Eye (tissue), 1 donor: ENCODE measurements at regions not wholly inside any gene's neighbourhood (a gene's known extent, or its start where the extent isn't known, plus 50 kb on each side); places are given as distances from the start of the nearest gene placed in this dataset.
"Not testable (repeated sequence)": the region's sequence is repeated elsewhere in the genome, so short reads cannot be mapped to it uniquely, and the experiment has no call there.

Experiments
- DNase-seq: peaks from one replicate; pipeline ENCODE4 v3.0.0-alpha.2; 2015

- not testable (repeated sequence) for DNase-seq
Observed at GRCh38 chr21:27921421-27921820, 954.5 kb upstream of the ADAMTS5 start.

- not testable (repeated sequence) for DNase-seq
Observed at GRCh38 chr21:27917966-27918365, 951.1 kb upstream of the ADAMTS5 start.

DNA sequence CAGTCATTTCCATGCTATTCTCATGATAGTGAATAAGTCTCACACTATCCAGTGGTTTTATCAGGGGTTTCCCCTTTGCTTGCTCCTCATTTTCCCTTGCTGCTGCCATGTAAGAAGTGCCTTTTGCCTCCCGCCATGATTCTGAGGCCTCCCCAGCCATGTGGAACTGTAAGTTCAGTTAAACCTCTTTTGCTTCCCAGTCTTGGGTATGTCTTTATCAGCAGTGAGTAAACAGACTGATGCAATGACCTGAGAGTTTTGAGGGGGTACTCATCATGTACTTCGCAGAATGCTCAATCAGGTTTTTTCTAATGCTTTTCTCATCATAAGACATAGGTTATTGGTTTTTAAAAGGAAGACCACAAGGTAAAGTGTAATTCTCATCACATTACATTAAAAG, 949.4 kb upstream of the ADAMTS5 start:
- DNase-seq, result not testable (repeated sequence)

GRCh38 chr21:27912133-27912532, 945.2 kb upstream of the ADAMTS5 start:
- DNase-seq, result not testable (repeated sequence)

- not testable (repeated sequence) for DNase-seq
Observed at GRCh38 chr21:27909487-27909886, 942.6 kb upstream of the ADAMTS5 start.

DNA sequence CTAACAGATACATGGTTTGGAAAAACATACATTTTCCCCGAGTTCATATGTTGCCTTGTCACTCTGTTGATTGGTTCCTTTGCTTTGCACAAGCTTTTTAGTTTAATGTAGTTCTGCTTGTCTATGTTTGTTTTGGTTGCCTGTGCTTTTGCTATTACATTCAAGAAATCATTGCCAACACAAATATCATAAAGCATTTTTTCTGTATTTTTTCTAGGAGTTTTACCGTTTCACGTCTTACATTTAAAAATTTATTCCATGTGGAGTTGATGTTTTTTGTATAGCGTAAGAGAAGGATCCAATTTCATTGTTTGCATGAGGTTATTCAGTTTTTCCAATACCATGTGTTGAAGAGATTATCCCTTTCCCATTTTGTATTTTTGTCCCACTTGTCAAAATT, 941.9 kb upstream of the ADAMTS5 start:
- not testable (repeated sequence) for DNase-seq

GRCh38 chr21:27902904-27903303, 936.0 kb upstream of the ADAMTS5 start:
- DNase-seq, result not testable (repeated sequence)

DNA sequence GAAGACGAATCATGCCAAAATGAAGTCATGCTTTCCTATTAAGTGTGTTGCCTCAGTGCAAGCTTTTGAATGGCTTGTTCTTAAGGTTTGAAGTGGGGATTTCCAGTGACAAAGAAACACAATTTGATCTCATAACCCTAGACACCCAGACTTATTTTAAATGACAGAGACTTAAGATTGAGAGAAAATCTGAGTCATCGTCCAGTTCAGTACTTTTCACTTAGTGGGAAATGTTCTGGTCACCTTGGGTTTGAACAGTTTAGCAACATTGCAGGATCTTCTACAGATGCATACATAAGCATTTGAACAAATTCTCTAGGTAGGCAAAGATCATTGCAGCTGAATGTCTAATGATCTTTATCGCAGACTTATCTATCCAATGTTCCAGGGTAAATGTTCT, 926.7 kb upstream of the ADAMTS5 start:
- DNase-seq, result peak; percentile 48

DNA sequence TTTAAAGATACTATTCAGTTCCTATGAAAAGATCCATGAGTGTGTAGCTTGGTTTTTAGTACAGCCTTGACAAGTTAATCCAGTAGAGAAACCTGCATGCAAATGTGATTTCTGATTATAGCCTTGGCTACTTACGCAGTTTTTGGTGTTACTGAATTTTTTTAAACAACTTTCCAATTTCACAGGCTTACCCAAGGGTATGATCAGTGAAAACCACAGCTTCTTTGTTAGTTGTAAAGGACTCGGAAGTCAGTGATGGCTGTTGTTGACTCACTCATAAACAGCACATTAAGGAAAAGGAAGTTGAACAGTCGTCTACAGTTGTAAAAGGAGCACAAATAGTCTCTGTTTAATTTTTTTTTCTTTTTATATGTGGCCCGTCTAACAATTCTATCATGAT, 924.6 kb upstream of the ADAMTS5 start:
- not testable (repeated sequence) for DNase-seq

- not testable (repeated sequence) for DNase-seq
Observed at GRCh38 chr21:27887808-27888455, 921.0 kb upstream of the ADAMTS5 start.

GRCh38 chr21:27885296-27885711, 918.4 kb upstream of the ADAMTS5 start:
- DNase-seq, result no peak

DNA sequence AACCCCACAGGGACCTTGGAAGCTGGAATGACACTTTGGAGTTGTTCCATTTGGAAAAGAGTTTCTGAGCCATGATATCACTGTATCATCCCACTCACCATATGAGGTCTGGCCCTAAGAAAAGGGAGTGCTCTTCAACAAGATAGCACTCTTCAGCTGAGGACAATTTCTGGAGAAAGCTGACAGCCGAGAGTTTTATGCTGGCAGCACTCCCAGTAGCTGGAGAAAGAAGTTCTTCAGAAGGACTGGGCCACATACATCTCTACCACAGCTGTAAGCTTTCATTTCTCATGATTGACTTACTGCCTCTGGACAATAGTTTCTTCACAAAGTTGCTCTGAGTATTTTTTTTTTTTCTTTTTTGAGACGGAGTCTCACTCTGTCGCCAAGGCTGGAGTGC, 914.4 kb upstream of the ADAMTS5 start:
- DNase-seq, result not testable (repeated sequence)

DNA sequence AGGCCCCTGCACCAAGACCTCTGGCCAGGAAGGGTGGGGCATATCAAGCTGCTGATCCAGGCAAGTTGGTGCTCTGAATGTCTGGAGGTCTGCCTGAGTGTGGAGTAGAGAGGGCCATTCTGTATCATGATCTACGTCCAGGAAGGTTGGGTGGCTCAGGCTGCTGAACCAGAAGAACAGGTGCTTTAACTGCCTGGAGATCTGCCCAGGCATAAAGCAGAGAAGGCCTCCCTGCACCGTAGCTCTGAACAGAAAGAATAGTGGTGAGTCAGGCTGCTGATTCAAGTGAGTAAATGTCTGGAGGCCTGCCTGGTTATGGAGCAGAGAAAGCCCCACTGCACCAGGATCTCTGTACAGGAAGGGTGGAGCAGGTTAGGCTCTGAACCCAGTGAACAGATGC, 905.5 kb upstream of the ADAMTS5 start:
- not testable (repeated sequence) for DNase-seq

- DNase-seq, result not testable (repeated sequence)
Observed at GRCh38 chr21:27870755-27871154, 903.9 kb upstream of the ADAMTS5 start.

DNA sequence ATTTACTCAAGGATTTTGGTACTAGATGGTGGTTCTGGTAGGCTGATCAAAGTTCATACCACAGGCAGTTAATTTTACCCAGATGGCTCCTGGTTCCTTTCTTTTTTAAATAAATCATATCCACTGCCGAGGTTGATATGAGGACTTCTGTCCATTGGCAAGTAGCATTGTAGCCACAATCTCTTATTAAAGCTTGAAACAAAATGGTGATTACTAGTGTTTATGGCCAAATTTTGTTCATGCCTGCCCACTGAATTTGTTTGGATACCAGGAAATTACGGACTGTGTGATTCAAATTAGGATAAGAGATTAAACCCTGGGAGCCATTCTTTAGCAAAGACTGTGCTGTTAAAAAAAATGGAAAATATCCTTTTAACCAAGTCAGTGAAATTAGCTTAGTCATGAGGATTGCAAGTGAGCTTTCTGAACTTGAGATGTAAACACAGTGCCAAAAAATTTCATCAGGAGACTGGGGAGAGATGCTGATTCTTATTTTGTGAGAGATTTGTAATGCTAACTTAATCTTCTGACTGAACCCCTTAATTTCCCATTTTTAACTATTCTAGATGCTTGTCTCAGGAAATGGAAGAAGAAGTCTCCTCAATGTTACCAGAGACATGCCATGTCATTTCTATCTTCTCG, 893.5 kb upstream of the ADAMTS5 start:
- not testable (repeated sequence) for DNase-seq

GRCh38 chr21:27858053-27858825, 891.4 kb upstream of the ADAMTS5 start:
- DNase-seq, result not testable (repeated sequence)

DNA sequence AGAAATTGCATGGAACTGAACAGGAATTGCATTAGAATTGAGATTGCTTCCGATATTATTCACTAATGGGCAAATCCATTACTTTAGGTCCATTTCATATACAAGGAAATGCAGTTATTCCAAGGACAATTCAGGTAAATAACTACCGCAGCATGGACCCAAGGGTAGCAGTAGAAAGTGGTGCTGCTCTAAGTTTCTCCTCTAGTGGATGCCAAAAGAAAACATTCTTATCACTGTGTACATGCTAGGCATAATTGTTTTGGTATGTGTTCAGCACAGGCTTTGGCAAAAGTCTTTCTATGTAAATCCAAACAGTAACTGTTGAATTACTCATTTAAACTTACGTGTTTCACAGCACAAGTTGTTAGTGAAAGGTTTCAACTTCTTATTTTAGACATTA, 890.1 kb upstream of the ADAMTS5 start:
- not testable (repeated sequence) for DNase-seq

- DNase-seq, result no peak
Observed at GRCh38 chr21:27841084-27841672, 874.3 kb upstream of the ADAMTS5 start.

GRCh38 chr21:27840262-27840661, 873.4 kb upstream of the ADAMTS5 start:
- DNase-seq, result no peak

GRCh38 chr21:27839512-27840115, 872.7 kb upstream of the ADAMTS5 start:
- no peak for DNase-seq

GRCh38 chr21:27838573-27838972, 871.7 kb upstream of the ADAMTS5 start:
- no peak for DNase-seq

DNA sequence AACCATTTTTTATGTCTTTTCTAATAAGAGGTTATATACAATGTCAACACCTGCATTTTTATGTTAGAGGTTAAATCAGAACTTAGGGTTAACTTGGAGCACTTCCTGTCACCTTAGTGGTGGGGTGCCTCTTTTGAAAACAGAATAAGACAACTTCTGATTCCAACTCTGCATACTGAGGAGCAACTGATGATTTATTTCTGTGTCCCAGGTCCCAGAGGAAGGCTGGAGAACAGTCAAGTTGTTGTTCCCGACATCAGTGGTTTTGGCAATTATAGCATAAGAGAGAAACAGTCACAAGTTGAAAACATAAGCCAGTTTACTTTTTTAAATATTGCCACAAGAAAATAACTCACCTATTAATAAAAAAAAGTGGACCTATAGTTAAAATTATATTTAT, 871.0 kb upstream of the ADAMTS5 start:
- DNase-seq, result no peak

- no peak for DNase-seq
Observed at GRCh38 chr21:27833298-27833697, 866.4 kb upstream of the ADAMTS5 start.
